SK-N-SH (cell line): ENCODE measurements at regions not wholly inside any gene's neighbourhood (a gene's known extent, or its start where the extent isn't known, plus 50 kb on each side); places are given as distances from the start of the nearest gene placed in this dataset.

Source experiments
- CHD2 ChIP-seq: fragments of 150-350 bp; IDR thresholded peaks from 2 replicates; pipeline ENCODE4 v1.6.1; 2018; ENCODE audit warnings: low read length; ENCODE audit not compliant: partially characterized antibody
- EZH2phosphoT487 ChIP-seq: fragments of 200-600 bp; sonication (generic); IDR thresholded peaks from 2 replicates; pipeline ENCODE4 v1.6.1; 2017; ENCODE audit warnings: low read depth, mixed run types, mild to moderate bottlenecking, antibody characterized with exemption, moderate library complexity, borderline replicate concordance
- FOXM1 ChIP-seq: IDR thresholded peaks from 2 replicates; pipeline ENCODE4 v1.4.0; 2012; ENCODE audit warnings: low read depth, mild to moderate bottlenecking
- MAX ChIP-seq: IDR thresholded peaks from 2 replicates; pipeline ENCODE4 v1.4.0; 2012; ENCODE audit warnings: low read depth
- POLR2AphosphoS5 ChIP-seq: IDR thresholded peaks from 2 replicates; pipeline ENCODE4 v1.6.1; 2012; ENCODE audit warnings: low read depth, low read length
- SMC3 ChIP-seq: IDR thresholded peaks from 2 replicates; pipeline ENCODE4 v1.6.1; 2012; ENCODE audit warnings: low read depth, low read length, improper control_type of control experiment
- USF2 ChIP-seq: fragments of 150-350 bp; IDR thresholded peaks from 2 replicates; pipeline ENCODE4 v1.6.1; 2017; ENCODE audit warnings: antibody characterized with exemption, low read length, low read depth, borderline replicate concordance
- TF ChIP-seq, protein P1 (sequence below): IDR thresholded peaks from 2 replicates; pipeline ENCODE4 v1.6.1; 2012; ENCODE audit warnings: mild to moderate bottlenecking, low read depth, low read length, moderate library complexity
- TF ChIP-seq, protein P2 (sequence below): fragments of 200-600 bp; sonication (generic); IDR thresholded peaks from 2 replicates; pipeline ENCODE4 v1.6.1; 2017; ENCODE audit warnings: antibody characterized with exemption, mild to moderate bottlenecking, moderate library complexity
- TF ChIP-seq, protein P3 (sequence below): IDR thresholded peaks from 2 replicates; pipeline ENCODE4 v1.4.0; 2012; ENCODE audit warnings: low read depth, borderline replicate concordance

DNA sequence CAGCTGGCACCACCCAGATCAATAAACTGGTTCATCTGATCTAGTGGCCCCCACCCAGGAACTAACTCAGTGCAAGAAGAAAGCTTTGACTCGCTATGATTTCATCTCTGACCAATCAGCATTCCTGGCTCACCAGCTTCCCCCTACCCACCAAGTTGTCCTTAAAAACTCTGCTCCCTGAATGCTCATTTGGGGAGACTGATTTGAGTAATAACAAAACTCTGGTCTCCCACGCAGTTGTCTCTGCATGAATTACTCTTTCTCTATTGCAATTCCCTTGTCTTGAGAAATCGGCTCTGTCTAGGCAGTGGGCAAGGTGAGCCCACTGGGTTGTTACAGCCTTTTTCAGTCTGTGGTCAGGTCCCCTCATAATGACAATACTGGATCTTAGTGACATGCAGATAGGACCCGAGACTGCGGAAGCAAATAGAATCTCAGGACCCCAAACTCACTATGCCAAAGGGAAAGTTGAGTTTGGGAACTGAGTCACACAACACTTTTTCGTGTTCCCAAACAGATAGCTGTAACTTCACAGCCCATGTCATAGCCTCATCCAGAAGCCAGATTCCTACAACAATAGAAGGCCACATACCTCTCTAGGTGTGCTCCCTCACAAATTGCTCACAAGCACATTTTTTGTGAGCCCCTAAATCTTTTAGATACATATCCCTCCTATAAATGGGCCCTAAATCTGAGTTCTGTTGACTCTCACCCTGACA, 175.2 kb upstream of the RAI14 start:
- TF ChIP-seq POLR2AphosphoS5 (no peak), FOXM1 (no peak), CHD2 (no peak), USF2 (no peak), SMC3 (no peak), MAX (no peak), EZH2phosphoT487 (no peak)
- TF ChIP-seq, protein P1, sequence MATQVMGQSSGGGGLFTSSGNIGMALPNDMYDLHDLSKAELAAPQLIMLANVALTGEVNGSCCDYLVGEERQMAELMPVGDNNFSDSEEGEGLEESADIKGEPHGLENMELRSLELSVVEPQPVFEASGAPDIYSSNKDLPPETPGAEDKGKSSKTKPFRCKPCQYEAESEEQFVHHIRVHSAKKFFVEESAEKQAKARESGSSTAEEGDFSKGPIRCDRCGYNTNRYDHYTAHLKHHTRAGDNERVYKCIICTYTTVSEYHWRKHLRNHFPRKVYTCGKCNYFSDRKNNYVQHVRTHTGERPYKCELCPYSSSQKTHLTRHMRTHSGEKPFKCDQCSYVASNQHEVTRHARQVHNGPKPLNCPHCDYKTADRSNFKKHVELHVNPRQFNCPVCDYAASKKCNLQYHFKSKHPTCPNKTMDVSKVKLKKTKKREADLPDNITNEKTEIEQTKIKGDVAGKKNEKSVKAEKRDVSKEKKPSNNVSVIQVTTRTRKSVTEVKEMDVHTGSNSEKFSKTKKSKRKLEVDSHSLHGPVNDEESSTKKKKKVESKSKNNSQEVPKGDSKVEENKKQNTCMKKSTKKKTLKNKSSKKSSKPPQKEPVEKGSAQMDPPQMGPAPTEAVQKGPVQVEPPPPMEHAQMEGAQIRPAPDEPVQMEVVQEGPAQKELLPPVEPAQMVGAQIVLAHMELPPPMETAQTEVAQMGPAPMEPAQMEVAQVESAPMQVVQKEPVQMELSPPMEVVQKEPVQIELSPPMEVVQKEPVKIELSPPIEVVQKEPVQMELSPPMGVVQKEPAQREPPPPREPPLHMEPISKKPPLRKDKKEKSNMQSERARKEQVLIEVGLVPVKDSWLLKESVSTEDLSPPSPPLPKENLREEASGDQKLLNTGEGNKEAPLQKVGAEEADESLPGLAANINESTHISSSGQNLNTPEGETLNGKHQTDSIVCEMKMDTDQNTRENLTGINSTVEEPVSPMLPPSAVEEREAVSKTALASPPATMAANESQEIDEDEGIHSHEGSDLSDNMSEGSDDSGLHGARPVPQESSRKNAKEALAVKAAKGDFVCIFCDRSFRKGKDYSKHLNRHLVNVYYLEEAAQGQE = no peak
- TF ChIP-seq, protein P2, sequence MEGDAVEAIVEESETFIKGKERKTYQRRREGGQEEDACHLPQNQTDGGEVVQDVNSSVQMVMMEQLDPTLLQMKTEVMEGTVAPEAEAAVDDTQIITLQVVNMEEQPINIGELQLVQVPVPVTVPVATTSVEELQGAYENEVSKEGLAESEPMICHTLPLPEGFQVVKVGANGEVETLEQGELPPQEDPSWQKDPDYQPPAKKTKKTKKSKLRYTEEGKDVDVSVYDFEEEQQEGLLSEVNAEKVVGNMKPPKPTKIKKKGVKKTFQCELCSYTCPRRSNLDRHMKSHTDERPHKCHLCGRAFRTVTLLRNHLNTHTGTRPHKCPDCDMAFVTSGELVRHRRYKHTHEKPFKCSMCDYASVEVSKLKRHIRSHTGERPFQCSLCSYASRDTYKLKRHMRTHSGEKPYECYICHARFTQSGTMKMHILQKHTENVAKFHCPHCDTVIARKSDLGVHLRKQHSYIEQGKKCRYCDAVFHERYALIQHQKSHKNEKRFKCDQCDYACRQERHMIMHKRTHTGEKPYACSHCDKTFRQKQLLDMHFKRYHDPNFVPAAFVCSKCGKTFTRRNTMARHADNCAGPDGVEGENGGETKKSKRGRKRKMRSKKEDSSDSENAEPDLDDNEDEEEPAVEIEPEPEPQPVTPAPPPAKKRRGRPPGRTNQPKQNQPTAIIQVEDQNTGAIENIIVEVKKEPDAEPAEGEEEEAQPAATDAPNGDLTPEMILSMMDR = no peak
- TF ChIP-seq, protein P3, sequence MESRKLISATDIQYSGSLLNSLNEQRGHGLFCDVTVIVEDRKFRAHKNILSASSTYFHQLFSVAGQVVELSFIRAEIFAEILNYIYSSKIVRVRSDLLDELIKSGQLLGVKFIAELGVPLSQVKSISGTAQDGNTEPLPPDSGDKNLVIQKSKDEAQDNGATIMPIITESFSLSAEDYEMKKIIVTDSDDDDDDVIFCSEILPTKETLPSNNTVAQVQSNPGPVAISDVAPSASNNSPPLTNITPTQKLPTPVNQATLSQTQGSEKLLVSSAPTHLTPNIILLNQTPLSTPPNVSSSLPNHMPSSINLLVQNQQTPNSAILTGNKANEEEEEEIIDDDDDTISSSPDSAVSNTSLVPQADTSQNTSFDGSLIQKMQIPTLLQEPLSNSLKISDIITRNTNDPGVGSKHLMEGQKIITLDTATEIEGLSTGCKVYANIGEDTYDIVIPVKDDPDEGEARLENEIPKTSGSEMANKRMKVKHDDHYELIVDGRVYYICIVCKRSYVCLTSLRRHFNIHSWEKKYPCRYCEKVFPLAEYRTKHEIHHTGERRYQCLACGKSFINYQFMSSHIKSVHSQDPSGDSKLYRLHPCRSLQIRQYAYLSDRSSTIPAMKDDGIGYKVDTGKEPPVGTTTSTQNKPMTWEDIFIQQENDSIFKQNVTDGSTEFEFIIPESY = no peak
